ENCODE measurements at regions not wholly inside any gene's neighbourhood (a gene's known extent, or its start where the extent isn't known, plus 50 kb on each side); places are given as distances from the start of the nearest gene placed in this dataset.

DNA sequence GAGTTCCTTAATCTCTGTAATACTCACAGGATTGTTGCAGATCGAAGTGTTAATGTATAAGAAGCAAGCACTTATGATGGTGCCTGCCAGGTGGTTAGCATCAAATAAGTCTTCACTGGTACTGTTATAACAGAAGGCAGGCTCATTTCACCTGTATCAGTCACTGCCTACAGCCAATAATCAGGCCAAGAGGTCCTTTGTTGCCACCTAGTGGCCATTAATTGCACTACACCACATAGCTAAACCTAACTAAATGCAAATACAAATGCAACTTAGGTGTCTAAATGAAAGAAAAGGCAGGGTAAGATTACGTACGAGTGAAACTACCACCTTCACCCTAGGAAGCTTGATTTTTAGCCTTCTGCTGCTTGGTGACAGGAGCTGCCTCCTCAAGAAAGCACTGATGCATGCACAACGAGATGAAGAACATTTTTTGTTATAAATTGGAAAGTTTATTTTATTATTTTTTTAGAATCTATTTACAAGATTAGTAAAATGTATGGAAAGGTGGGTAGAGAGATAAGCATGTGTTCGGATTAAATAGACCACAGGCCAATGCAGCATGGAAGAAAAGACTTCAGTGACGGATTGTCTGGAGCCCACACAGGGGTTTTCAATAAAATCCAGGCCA, 334.8 kb upstream of the CAMK1G start:
- DNase-seq: peak; percentile 68 to 71 (median 70)

DNA sequence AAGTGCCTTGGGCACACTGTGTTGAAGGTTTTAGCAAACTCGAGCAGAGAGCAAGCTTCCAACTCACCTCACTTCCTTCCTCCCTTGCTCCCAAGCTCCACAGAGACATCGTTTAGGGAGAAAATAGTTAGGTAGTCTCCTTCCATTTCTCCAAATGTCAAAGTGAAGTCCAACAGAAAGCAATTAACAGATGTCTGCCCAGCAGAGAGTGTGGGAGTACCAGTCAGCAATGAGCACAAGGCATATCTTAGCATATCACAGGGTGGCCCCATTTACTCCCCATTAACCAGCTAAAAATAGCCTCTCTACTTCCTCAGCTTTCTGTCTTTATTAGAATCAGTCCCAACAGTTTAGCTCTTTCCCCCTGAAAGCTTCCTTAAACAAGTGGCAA, 334.2 kb upstream of the CAMK1G start:
- DNase-seq: no peak

- no peak for DNase-seq
These were observed 333.6 kb upstream of the CAMK1G start for GRCh38 chr1:209249785-209250440.

DNA sequence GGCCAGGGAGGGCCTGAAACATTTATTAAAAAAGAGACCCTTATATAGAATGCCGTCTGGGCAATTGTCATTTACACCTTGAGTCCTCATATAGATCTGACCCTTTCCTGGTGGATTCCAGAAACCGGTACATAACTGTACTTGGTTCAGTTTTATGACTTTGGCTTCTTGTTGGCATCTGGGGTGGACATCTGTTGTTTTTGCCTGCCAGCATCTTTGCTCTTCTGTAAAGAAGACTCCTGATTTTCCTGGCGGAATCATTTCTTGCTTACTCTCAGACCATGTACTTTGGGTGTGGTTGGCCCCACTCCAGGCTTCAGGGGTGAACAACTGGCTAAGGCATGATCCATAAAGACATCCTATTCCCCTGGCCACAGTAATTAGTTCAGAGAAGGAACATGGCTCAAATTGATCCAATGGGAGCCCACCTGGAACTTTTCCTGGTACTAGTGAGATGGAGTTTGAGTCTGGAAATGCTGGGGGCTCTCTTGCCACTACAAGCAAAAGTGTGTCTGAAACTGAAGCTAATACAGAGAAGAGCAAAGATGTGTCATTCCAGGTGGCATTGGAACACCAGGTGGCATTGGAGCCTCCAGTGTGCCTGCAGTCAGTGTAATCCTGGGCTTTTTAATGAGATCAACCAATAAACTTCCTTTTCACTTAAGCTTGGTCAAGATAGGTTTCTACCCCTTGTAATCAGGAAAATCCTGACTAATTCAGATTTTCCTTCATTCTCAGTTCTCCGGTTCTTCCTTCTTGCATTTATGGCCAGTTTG, 332.5 kb upstream of the CAMK1G start:
- DNase-seq: no peak

- DNase-seq: no peak
These were observed 326.7 kb upstream of the CAMK1G start for GRCh38 chr1:209256766-209257350.

DNA sequence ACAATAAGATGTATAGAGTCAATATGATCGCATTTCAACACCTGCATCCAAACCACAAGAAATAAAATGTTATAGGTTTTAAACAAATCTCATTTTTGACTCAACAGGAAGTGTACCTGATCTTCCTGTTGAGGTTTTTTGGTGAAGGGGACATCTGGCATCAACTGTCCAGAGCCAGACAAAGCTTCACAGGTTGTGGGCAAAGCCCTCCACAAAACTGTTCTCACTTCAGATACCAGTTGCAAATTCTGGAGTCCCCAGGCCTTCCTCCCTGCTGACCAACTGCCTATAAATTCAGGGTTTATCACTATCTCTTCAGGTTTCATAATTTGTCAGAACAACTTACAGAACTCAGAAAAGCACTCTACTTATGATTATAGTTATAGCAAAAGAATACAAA, 326.1 kb upstream of the CAMK1G start:
- DNase-seq: no peak

- DNase-seq: no peak
These were observed 323.4 kb upstream of the CAMK1G start for GRCh38 chr1:209260136-209260535.

DNA sequence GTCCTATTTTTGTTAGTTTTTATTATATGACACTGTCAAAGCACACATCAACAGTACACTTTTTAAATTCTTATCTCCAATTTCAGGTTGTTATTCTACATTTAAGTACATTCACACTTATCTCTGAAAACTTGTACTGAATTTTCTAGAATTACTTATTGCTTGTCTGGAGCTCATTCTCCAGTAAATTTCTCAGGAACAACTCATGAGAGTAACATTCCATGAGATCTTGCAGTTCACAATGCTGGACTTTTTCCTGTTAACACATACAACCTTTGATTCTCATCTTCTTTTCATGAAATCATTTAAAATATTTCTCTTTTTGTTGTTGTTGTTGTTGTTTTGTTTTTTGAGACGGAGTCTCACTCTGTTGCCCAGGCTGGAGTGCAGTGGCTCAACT, 320.9 kb upstream of the CAMK1G start:
- no peak for DNase-seq

DNA sequence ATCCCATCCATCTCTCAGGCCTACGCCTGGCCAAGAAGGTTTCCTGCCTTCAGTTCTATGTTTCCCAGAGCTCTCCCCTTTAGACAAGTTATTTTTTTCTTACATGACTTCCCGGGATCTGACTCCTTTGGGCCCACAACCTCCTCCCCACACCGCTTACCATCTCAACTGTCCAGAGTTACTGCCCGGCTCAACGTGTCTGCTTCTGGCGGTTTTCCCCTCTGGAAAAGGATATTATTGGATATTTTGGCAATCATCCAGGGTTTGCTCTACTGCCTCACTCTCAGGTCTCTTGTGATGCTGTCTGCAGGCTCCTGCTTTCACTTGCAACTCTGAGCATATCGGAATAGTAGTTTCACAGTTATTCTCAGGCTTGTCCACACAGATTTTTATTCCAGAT, 318.2 kb upstream of the CAMK1G start:
- DNase-seq: no peak

GRCh38 chr1:209266590-209267205, 316.8 kb upstream of the CAMK1G start:
- DNase-seq: no peak

- DNase-seq: no peak
These were observed 315.5 kb upstream of the CAMK1G start for GRCh38 chr1:209267968-209268367.

GRCh38 chr1:209268479-209268878, 315.0 kb upstream of the CAMK1G start:
- no peak for DNase-seq

GRCh38 chr1:209276321-209276720, 307.2 kb upstream of the CAMK1G start:
- no peak for DNase-seq

- DNase-seq: no peak
These were observed 305.9 kb upstream of the CAMK1G start for GRCh38 chr1:209277662-209278061.

GRCh38 chr1:209291715-209292114, 291.8 kb upstream of the CAMK1G start:
- DNase-seq: no peak

DNA sequence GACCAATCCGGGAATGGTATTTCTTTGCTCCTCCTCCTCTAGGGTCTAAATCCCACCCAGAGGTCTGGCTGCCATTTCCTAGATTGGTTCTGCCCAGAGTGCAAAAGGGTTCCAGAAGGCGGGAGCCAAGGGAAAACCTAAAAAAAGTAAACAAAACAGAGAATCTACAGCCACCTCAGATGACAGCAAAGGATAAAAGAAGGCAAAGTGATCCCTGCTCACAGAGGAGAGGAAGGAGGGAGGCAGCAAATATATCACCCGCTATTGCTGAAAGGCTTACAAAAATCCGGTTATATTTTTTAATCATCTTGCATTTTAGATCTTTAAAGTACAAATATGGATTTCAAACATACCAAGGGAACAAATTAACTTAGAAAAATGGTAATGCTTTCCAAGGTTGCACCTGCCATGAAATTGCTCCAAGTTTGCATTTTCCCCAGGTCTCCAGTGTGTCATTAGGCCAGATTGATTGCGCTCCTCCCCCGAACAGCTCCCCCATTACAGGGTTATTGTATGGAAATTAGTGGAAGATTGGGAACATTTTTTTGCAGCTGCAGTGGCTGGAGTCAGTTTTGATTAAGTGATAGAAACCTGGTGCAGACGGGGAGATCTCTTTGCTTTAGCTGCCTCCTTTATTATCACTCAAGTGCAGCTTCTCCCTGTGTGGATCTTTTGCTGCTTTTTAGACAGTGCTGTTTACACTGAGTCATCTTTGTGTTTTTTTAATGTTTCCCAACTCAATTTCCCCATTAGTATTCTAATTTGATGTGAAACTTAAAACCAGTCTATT, 280.5 kb upstream of the CAMK1G start:
- peak; percentile 14 to 74 (median 63) for DNase-seq

DNA sequence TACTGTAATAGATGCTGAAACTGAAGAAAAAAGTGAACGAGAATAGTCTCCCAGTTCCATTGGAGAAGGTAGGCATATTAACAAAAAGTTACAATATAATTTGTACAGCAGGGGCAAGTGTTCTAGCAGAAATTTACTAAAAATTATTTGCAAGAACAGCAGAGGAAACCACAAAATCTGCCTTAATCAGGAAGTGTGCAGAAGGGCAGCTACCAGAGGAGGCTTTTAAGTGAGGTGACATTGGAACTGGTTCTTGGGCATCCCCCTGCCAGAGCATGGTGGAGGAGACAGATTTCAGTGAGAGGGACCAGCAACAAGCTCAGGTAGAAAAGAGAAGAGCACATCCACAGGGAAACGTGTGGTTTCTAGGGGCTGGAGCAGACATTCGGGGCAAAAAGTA, 279.3 kb upstream of the CAMK1G start:
- DNase-seq: peak in 1 of 3 donors; percentile 24

DNA sequence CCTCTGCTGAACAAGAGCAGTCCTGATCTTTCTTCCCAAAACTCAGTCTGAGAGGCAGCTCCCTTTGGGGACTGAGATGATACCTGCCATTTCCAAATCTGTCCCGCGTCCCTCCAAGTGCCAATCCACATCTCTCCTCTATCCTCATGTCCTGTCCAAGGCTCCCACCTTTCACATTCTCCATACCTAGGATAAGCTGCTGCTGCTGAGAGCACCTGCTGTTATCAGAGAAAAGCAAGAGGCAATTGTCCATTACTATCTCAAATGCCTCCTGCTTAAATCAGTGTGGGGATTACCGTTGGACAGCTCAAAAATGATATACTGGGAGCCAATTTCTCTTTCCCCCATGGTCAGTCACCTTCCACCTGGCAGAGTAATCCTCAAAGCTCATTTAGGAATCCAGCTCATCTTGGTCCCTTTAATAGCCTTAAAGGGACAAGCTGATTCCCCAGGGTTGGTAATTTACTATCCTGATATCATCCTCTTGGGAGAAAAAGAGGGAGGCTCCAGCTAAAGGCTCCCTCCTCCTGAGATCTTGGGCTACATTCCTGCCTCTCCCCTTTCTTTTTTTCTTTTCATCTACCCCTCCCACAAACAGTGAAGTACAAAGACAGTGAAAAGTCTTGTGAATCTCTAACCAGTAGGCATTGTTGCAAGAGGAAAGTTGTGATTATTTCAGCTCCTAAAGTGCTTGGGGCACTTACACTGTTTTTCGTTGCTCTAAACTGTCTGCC, 278.1 kb upstream of the CAMK1G start:
- no peak for DNase-seq

DNA sequence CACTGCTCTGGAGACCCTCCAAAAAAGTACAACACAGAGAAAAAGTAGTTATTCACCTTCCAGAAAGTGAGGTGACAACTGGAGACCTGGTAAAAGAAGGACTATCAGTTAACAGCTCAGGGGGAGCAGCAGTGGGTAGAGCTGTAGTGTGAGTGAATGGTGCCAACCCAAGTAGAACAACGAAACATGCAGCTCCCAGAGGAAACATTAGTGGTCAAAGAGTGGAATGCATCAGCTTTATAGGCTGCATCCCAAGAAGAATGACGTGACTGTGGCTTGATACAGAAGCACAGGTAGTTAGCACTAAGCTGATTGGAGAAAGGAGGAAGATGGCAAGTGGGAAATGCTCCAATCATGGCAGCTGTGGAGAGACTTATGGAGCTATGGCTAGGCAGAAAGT, 275.7 kb upstream of the CAMK1G start:
- no peak for DNase-seq

GRCh38 chr1:209309198-209309597, 274.3 kb upstream of the CAMK1G start:
- no peak for DNase-seq

- no peak for DNase-seq
These were observed 271.7 kb upstream of the CAMK1G start for GRCh38 chr1:209311770-209312169.

- DNase-seq: no peak
These were observed 266.6 kb upstream of the CAMK1G start for GRCh38 chr1:209316929-209317328.
